ENCODE measurements at regions not wholly inside any gene's neighbourhood (a gene's known extent, or its start where the extent isn't known, plus 50 kb on each side); places are given as distances from the start of the nearest gene placed in this dataset.

- TF ChIP-seq EP300 (IDR thresholded peaks at IDR 0.05) (no peak), POLR2AphosphoS5 (IDR thresholded peaks at IDR 0.05) (no peak), CTCF (IDR thresholded peaks at IDR 0.05) (no peak), POLR2A (IDR thresholded peaks at IDR 0.05) (no peak)
- WGBS, 5 donors, result 32 to 55% (median 40%) methylated on average over 5 of the region's 5 CpGs
- Histone ChIP-seq H3K4me3 (no peak overlapping the region), H3K4me1 (no peaks in the 10 kb centered on the region), H3K27ac (no peak overlapping the region), H3K27me3 (peaks cover 0 to 60% (median 21%) of the 10 kb centered on the region in 3 donors), H3K9me3 (no peaks in the 10 kb centered on the region), H3K36me3 (no peaks in the 10 kb centered on the region)
- no peak for DNase-seq
- intact Hi-C loops (cut with DNase I; ENCODE audit: low total_unique reads), result no loop called here
These were observed 126.4 kb upstream of the SYT13 start for GRCh38 chr11:45412521-45412920.

GRCh38 chr11:45412051-45412471 is 125.9 kb upstream of the SYT13 start:
- Histone ChIP-seq H3K4me1 (no peaks in the 10 kb centered on the region), H3K4me3 (no peak overlapping the region), H3K27ac (no peak overlapping the region), H3K36me3 (no peaks in the 10 kb centered on the region), H3K9me3 (no peaks in the 10 kb centered on the region), H3K27me3 (peaks cover 0 to 65% (median 21%) of the 10 kb centered on the region in 3 donors)
- no peak for DNase-seq
- intact Hi-C loops (cut with DNase I; ENCODE audit: low total_unique reads), result no loop called here
- 33 to 47% (median 40%) methylated on average over 12 of the region's 12 CpGs for WGBS, 5 donors
- TF ChIP-seq CTCF (IDR thresholded peaks at IDR 0.05) (no peak), POLR2A (IDR thresholded peaks at IDR 0.05) (no peak), EP300 (IDR thresholded peaks at IDR 0.05) (no peak), POLR2AphosphoS5 (IDR thresholded peaks at IDR 0.05) (no peak)

GRCh38 chr11:45411228-45411946 is 125.2 kb upstream of the SYT13 start:
- DNase-seq, result no peak
- WGBS, 5 donors, result 16 to 26% (median 21%) methylated on average over 6 to 7 of the region's 7 CpGs
- H3K36me3 ChIP-seq, result no peaks in the 10 kb centered on the region
- H3K4me1 ChIP-seq, result no peaks in the 10 kb centered on the region
- H3K27ac ChIP-seq, result no peak overlapping the region
- peaks cover 0 to 65% (median 21%) of the 10 kb centered on the region in 3 donors for H3K27me3 ChIP-seq
- intact Hi-C loops (cut with DNase I; ENCODE audit: low total_unique reads), result no loop called here
- H3K9me3 ChIP-seq, result no peaks in the 10 kb centered on the region
- H3K4me3 ChIP-seq, result no peak overlapping the region
- TF ChIP-seq POLR2A (IDR thresholded peaks at IDR 0.05) (no peak), POLR2AphosphoS5 (IDR thresholded peaks at IDR 0.05) (no peak), CTCF (IDR thresholded peaks at IDR 0.05) (no peak), EP300 (IDR thresholded peaks at IDR 0.05) (no peak)

GRCh38 chr11:45410391-45411227 is 124.5 kb upstream of the SYT13 start:
- H3K4me3 ChIP-seq, result no peak overlapping the region
- H3K4me1 ChIP-seq, result no peaks in the 10 kb centered on the region
- no peaks in the 10 kb centered on the region for H3K36me3 ChIP-seq
- H3K27me3 ChIP-seq, result peaks cover 0 to 72% (median 21%) of the 10 kb centered on the region in 3 donors
- no peak overlapping the region for H3K27ac ChIP-seq
- H3K9me3 ChIP-seq, result no peaks in the 10 kb centered on the region
- intact Hi-C loops (cut with DNase I; ENCODE audit: low total_unique reads), result no loop called here
- 39 to 52% (median 50%) methylated on average over 11 to 12 of the region's 12 CpGs for WGBS, 5 donors
- TF ChIP-seq EP300 (IDR thresholded peaks at IDR 0.05), result no peak
- no peak for TF ChIP-seq POLR2AphosphoS5 (IDR thresholded peaks at IDR 0.05)
- TF ChIP-seq POLR2A (IDR thresholded peaks at IDR 0.05), result no peak
- TF ChIP-seq CTCF (IDR thresholded peaks at IDR 0.05), result no peak
- DNase-seq, result no peak

All from stomach (tissue), 8 donors.